A673 (cell line): ENCODE measurements at regions not wholly inside any gene's neighbourhood (a gene's known extent, or its start where the extent isn't known, plus 50 kb on each side); places are given as distances from the start of the nearest gene placed in this dataset.

Source experiments
- BruUV-seq: library from RNA; stranded (reverse); fragments of 400-500 nt; replicated peaks from 2 replicates; lab custom pipeline; 2021; lab: Mats Ljungman, UMichigan
- CTCF ChIA-PET: fragments of 300-600 bp; sonication (Branson Sonifier 250); formaldehyde crosslinking; loops from one replicate; lab custom pipeline; 2022; ENCODE audit warnings: antibody characterized with exemption; lab: Charles Lee
- POLR2A ChIA-PET: fragments of 300-600 bp; sonication (Branson Sonifier 250); formaldehyde crosslinking; loops from one replicate; lab custom pipeline; 2022; ENCODE audit warnings: antibody characterized with exemption; ENCODE audit not compliant: low non-redundant PET; lab: Charles Lee
- DNase-seq: peaks from one replicate; pipeline ENCODE4 v3.0.0-alpha.2; 2015; ENCODE audit warnings: low spot score
- H3K27ac ChIP-seq: fragments of 200-600 bp; sonication (generic); 2 replicates; pipeline ENCODE4 v1.5.1; 2016; ENCODE audit warnings: mixed run types, low read depth, mild to moderate bottlenecking, mixed read lengths, antibody characterized with exemption, low read length; ENCODE audit not compliant: poor library complexity, severe bottlenecking
- H3K27me3 ChIP-seq: fragments of 200-600 bp; sonication (generic); replicated peaks from 2 replicates; pipeline ENCODE4 v1.6.1; 2017; ENCODE audit warnings: mixed run types, low read depth, mild to moderate bottlenecking, mixed read lengths, antibody characterized with exemption, low read length; ENCODE audit not compliant: insufficient read depth, poor library complexity
- H3K36me3 ChIP-seq: fragments of 200-600 bp; sonication (generic); 2 replicates; pipeline ENCODE4 v1.6.1; 2016; ENCODE audit warnings: mixed run types, mild to moderate bottlenecking, mixed read lengths, antibody characterized with exemption, low read length; ENCODE audit not compliant: insufficient read depth, poor library complexity, severe bottlenecking
- H3K4me1 ChIP-seq: fragments of 200-600 bp; sonication (generic); 2 replicates; pipeline ENCODE4 v1.6.1; 2017; ENCODE audit warnings: mixed run types, mild to moderate bottlenecking, mixed read lengths, antibody characterized with exemption, low read length; ENCODE audit not compliant: insufficient read depth, poor library complexity, severe bottlenecking
- H3K4me3 ChIP-seq: fragments of 200-600 bp; sonication (generic); 2 replicates; pipeline ENCODE4 v1.5.1; 2016; ENCODE audit warnings: low read depth, mixed run types, mild to moderate bottlenecking, mixed read lengths, low read length; ENCODE audit not compliant: poor library complexity, severe bottlenecking
- H3K9me3 ChIP-seq: fragments of 200-600 bp; sonication (generic); 2 replicates; pipeline ENCODE4 v1.6.1; 2016; ENCODE audit warnings: mixed run types, low read depth, mild to moderate bottlenecking, mixed read lengths, antibody characterized with exemption, low read length; ENCODE audit not compliant: poor library complexity, severe bottlenecking
- EZH2 ChIP-seq: fragments of 200-600 bp; sonication (generic); IDR thresholded peaks from 2 replicates; pipeline ENCODE4 v1.6.1; 2017; ENCODE audit warnings: borderline replicate concordance, low read depth, mild to moderate bottlenecking, mixed read lengths, antibody characterized with exemption, low read length; ENCODE audit not compliant: poor library complexity, severe bottlenecking
- intact Hi-C: fragments of 100-400 bp; cut with micrococcal nuclease; formaldehyde crosslinking; loops from one replicate; pipeline ENCODE4 v1.10.0; 2022; ENCODE audit not compliant: unreplicated experiment
- TF ChIP-seq, protein P1 (sequence below): fragments of 300-800, 200-600 bp; sonication (generic); conservative IDR thresholded peaks from 2 replicates; pipeline ENCODE4 v1.5.1; 2017; ENCODE audit warnings: low read depth, mild to moderate bottlenecking, antibody characterized with exemption, low read length, moderate library complexity, mixed read lengths

DNA sequence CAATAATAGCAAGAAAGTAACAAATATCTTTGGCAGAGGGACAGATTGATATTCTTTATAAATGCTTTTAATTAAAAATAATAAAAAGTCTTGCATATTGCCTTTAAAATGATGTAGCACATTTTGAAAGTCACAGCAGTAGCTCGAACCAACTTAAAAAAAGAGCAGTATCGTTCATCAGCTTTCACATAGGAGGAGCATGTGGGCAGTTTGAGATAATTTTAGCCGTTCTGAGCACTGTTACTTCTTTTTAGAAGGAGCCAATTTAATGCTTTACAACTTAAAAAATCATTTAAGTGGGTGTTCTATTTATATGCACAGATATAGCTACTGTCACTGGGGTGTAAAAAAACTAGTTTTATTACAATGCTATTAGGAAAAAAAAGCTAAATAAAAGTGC lies 622.7 kb upstream of the GBE1 start:
- H3K4me3 ChIP-seq: no peak overlapping the region
- H3K27ac ChIP-seq: no peak overlapping the region
- no peaks in the 10 kb centered on the region for H3K4me1 ChIP-seq
- ChIA-PET CTCF (no interaction called here), POLR2A (no interaction called here)
- no peak for DNase-seq
- peaks cover 29% of the 10 kb centered on the region for H3K9me3 ChIP-seq
- intact Hi-C loops: no loop called here
- H3K27me3 ChIP-seq: no peaks in the 10 kb centered on the region
- no TSS peak for BruUV-seq
- TF ChIP-seq, protein P1, sequence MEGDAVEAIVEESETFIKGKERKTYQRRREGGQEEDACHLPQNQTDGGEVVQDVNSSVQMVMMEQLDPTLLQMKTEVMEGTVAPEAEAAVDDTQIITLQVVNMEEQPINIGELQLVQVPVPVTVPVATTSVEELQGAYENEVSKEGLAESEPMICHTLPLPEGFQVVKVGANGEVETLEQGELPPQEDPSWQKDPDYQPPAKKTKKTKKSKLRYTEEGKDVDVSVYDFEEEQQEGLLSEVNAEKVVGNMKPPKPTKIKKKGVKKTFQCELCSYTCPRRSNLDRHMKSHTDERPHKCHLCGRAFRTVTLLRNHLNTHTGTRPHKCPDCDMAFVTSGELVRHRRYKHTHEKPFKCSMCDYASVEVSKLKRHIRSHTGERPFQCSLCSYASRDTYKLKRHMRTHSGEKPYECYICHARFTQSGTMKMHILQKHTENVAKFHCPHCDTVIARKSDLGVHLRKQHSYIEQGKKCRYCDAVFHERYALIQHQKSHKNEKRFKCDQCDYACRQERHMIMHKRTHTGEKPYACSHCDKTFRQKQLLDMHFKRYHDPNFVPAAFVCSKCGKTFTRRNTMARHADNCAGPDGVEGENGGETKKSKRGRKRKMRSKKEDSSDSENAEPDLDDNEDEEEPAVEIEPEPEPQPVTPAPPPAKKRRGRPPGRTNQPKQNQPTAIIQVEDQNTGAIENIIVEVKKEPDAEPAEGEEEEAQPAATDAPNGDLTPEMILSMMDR: no peak
- TF ChIP-seq EZH2: no peak
- H3K36me3 ChIP-seq: no peaks in the 10 kb centered on the region

DNA sequence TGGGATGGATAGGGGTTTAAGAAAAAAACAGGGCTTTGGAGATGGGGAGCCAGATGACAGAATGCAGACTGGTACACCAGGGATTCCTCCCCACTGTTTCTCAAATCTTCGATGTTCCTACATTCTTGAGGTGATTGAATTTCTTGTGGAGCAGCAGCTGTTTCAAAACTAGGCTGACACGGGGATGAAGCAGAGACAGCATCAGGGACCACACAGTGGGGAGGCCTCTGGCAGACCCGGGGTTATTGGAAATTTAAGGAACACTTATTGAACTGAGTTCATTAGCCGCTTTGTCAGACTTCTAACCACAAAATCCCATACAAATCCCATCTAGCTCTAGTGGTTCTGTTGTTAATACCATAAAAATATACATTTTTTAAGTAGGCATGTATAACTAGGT lies 621.4 kb upstream of the GBE1 start:
- intact Hi-C loops: no loop called here
- no peak for DNase-seq
- no peaks in the 10 kb centered on the region for H3K4me1 ChIP-seq
- no peaks in the 10 kb centered on the region for H3K36me3 ChIP-seq
- CTCF ChIA-PET: no interaction called here
- H3K9me3 ChIP-seq: peaks cover 36% of the 10 kb centered on the region
- H3K27ac ChIP-seq: no peak overlapping the region
- H3K4me3 ChIP-seq: no peak overlapping the region
- no peak for TF ChIP-seq EZH2
- TF ChIP-seq, protein P1: no peak
- H3K27me3 ChIP-seq: no peaks in the 10 kb centered on the region
- no TSS peak for BruUV-seq
- POLR2A ChIA-PET: no interaction called here

DNA sequence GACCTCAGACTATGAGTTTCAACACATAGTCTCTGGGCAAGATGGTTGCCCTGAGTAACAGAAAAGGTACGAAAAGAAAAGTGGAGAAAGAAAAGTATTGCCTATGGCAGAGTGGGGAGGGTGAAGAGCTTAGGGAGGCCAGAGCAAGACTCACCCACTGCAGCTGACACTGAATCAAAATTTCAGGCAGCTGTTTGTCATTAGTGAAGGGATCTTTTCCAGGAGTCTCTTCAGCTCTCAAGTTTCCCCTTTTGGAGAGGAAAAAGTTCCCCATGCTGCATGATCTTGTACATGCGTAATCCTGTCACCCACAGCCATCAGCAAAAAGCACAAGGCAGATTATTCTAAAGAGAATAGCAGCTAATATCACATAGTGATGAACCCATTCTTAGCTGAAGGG lies 616.9 kb upstream of the GBE1 start:
- H3K27me3 ChIP-seq: no peaks in the 10 kb centered on the region
- no peak overlapping the region for H3K27ac ChIP-seq
- intact Hi-C loops: no loop called here
- TF ChIP-seq, protein P1: no peak
- no peak for TF ChIP-seq EZH2
- no peak overlapping the region for H3K4me3 ChIP-seq
- no peak for DNase-seq
- H3K4me1 ChIP-seq: no peaks in the 10 kb centered on the region
- no peaks in the 10 kb centered on the region for H3K36me3 ChIP-seq
- BruUV-seq: no TSS peak
- POLR2A ChIA-PET: no interaction called here
- H3K9me3 ChIP-seq: peaks cover 51% of the 10 kb centered on the region
- CTCF ChIA-PET: no interaction called here
